Prostate gland (tissue), 2 donors: ENCODE measurements at regions not wholly inside any gene's neighbourhood (a gene's known extent, or its start where the extent isn't known, plus 50 kb on each side); places are given as distances from the start of the nearest gene placed in this dataset.

Experiments
- CTCF ChIP-seq, 4 experiments: fragments of 200-600 bp in 2 of 4; fragments of 450-650 bp in 2 of 4; sonication (generic) in 2 of 4; IDR thresholded peaks; 1 replicate in 3 of 4; 2 replicates in 1 of 4; pipeline ENCODE4 v1.5.1; 2016 to 2019; ENCODE audit warnings: antibody characterized with exemption in 4 of 4, mild to moderate bottlenecking in 2 of 4, moderate library complexity in 2 of 4
- POLR2AphosphoS5 ChIP-seq: sonication (generic); formaldehyde crosslinking; IDR thresholded peaks from one replicate; pipeline ENCODE4 v1.6.1; 2017; ENCODE audit warnings: antibody characterized with exemption

GRCh38 chr5:125874057-125874456 lies 549.2 kb upstream of the GRAMD2B start:
- TF ChIP-seq CTCF (IDR thresholded peaks at IDR 0.05) (no peak), POLR2AphosphoS5 (no peak)
